Gastrocnemius medialis (tissue), 4 donors: ENCODE measurements at regions not wholly inside any gene's neighbourhood (a gene's known extent, or its start where the extent isn't known, plus 50 kb on each side); places are given as distances from the start of the nearest gene placed in this dataset.

Experiments
- ATAC-seq, 2 donors: fragments of 150-250 bp; one replicate each; pipeline ENCODE4 v1.9.1; 2016
- DNase-seq, 2 donors: peaks; one replicate each; pipeline ENCODE4 v3.0.0-alpha.2; 2019
- H3K27ac ChIP-seq, 4 donors: fragments of 200-600 bp; sonication (generic); 1 replicate in 1 of 4; 2 replicates in 3 of 4; pipeline ENCODE4 v1.5.1; 2016 to 2018; ENCODE audit warnings: mild to moderate bottlenecking in 2 of 4, moderate library complexity in 1 of 4
- H3K27me3 ChIP-seq, 3 donors: fragments of 200-600 bp; sonication (generic) in 2 of 3; 1 replicate in 1 of 3; 2 replicates in 2 of 3; pipeline versions ENCODE4 v1.5.1 to v1.6.0; 2016 to 2019; ENCODE audit warnings: mild to moderate bottlenecking in 1 of 3, moderate library complexity in 1 of 3
- H3K36me3 ChIP-seq, 2 donors: fragments of 200-600 bp; sonication (generic) in 1 of 2; one replicate each; pipeline ENCODE4 v1.5.1; 2017 to 2018
- H3K4me1 ChIP-seq, 2 donors: fragments of 200-600 bp; sonication (generic) in 1 of 2; one replicate each; pipeline ENCODE4 v1.5.1; 2016 to 2017; ENCODE audit warnings: mild to moderate bottlenecking in 2 of 2
- H3K4me3 ChIP-seq, 4 donors: fragments of 200-600 bp; sonication (generic) in 3 of 4; 1 replicate in 1 of 4; 2 replicates in 3 of 4; pipeline ENCODE4 v1.5.1; 2016 to 2019; ENCODE audit warnings: mild to moderate bottlenecking in 2 of 4
- H3K9me3 ChIP-seq, 3 donors: fragments of 200-600 bp; sonication (generic) in 2 of 3; 1 replicate in 1 of 3; 2 replicates in 2 of 3; pipeline ENCODE4 v1.5.1; 2016 to 2019
- POLR2A ChIP-seq, 2 donors: fragments of 450-650 bp; IDR thresholded peaks; one replicate each; pipeline ENCODE4 v1.6.1; 2017; ENCODE audit warnings: antibody characterized with exemption in 2 of 2, mild to moderate bottlenecking in 2 of 2, moderate library complexity in 2 of 2
- in situ Hi-C, 4 donors: fragments of 200-750 bp; cut with MboI; loops; one replicate each; pipeline versions ENCODE4 v1.15.0 to v1.8.0; 2017; ENCODE audit warnings: low sequenced_read_pairs in 4 of 4
- intact Hi-C: fragments of 100-400 bp; cut with DNase I; formaldehyde crosslinking; loops from one replicate; pipeline ENCODE4 v1.15.1; 2023; ENCODE audit warnings: low total_unique reads
- TF ChIP-seq, protein P1 (sequence below), 5 experiments: fragments of 450-650 bp in 3 of 5; fragments of 200-600 bp in 2 of 5; sonication (generic) in 2 of 5; IDR thresholded peaks in 4 of 5; conservative IDR thresholded peaks in 1 of 5; 1 replicate in 4 of 5; 2 replicates in 1 of 5; pipeline ENCODE4 v1.5.1; 2016 to 2019; ENCODE audit warnings: antibody characterized with exemption in 5 of 5, mild to moderate bottlenecking in 3 of 5, moderate library complexity in 3 of 5

DNA sequence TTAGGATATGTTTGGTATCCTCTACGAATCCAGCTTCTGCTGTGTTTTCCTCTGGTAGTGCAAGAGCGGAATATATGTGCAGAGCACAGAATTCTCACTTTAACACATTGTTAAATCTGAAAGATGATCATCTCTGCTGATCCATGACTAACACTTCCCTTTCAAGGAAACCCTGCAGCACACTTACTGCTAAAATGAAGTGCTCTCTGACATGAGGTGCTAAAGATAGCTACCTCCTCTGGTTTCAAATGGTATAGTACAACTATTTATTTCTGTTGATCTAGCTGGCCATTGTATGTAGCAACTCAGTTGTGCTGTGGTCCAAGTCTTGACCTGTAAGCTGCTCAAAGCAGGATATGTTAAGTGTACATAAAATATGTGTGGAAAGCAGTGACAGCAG is 162.4 kb upstream of the FMR1 start:
- Histone ChIP-seq H3K27ac (no peak overlapping the region), H3K4me3 (no peak overlapping the region), H3K36me3 (no peaks in the 10 kb centered on the region), H3K27me3 (no peaks in the 10 kb centered on the region), H3K9me3 (no peaks in the 10 kb centered on the region), H3K4me1 (no peaks in the 10 kb centered on the region)
- intact Hi-C loops (no loop called here), in situ Hi-C loops (no loop called here)
- ATAC-seq (no peak), DNase-seq (no peak)
- TF ChIP-seq, protein P1, sequence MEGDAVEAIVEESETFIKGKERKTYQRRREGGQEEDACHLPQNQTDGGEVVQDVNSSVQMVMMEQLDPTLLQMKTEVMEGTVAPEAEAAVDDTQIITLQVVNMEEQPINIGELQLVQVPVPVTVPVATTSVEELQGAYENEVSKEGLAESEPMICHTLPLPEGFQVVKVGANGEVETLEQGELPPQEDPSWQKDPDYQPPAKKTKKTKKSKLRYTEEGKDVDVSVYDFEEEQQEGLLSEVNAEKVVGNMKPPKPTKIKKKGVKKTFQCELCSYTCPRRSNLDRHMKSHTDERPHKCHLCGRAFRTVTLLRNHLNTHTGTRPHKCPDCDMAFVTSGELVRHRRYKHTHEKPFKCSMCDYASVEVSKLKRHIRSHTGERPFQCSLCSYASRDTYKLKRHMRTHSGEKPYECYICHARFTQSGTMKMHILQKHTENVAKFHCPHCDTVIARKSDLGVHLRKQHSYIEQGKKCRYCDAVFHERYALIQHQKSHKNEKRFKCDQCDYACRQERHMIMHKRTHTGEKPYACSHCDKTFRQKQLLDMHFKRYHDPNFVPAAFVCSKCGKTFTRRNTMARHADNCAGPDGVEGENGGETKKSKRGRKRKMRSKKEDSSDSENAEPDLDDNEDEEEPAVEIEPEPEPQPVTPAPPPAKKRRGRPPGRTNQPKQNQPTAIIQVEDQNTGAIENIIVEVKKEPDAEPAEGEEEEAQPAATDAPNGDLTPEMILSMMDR (IDR thresholded peaks at IDR 0.05 in 4 of 5, conservative IDR thresholded peaks at IDR 0.05 in 1 of 5) = no peak
- no peak for TF ChIP-seq POLR2A (IDR thresholded peaks at IDR 0.05)

GRCh38 chrX:147757750-147758149 is 154.0 kb upstream of the FMR1 start:
- Histone ChIP-seq H3K4me3 (no peak overlapping the region), H3K4me1 (no peaks in the 10 kb centered on the region), H3K27ac (no peak overlapping the region), H3K9me3 (no peaks in the 10 kb centered on the region), H3K36me3 (no peaks in the 10 kb centered on the region), H3K27me3 (no peaks in the 10 kb centered on the region)
- ATAC-seq (no peak), DNase-seq (no peak)
- TF ChIP-seq POLR2A (IDR thresholded peaks at IDR 0.05) = no peak
- TF ChIP-seq, protein P1 (IDR thresholded peaks at IDR 0.05 in 4 of 5, conservative IDR thresholded peaks at IDR 0.05 in 1 of 5) = no peak
- in situ Hi-C loops (no loop called here), intact Hi-C loops (no loop called here)

DNA sequence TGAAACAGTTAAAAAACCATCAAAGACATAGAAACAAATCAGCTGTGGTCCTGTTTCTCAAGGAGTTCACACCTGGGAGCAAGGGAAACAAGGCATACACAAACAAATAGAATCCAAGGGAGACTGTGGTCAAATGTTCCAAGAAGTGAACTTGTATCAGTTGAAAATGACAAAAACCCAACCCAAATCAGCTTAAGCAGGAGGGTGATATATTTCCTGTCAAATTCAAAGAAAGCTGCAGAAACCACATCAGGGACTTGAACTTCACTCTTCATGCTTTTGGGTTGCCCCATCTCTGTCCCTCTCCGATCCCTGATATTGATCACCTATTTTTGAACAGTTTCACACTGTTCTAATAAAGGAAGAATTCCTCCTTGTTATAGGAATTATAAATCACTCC is 148.6 kb upstream of the FMR1 start:
- H3K4me1 ChIP-seq = no peaks in the 10 kb centered on the region
- no peaks in the 10 kb centered on the region for H3K27me3 ChIP-seq
- TF ChIP-seq, protein P1 (IDR thresholded peaks at IDR 0.05 in 4 of 5, conservative IDR thresholded peaks at IDR 0.05 in 1 of 5) = no peak
- TF ChIP-seq POLR2A (IDR thresholded peaks at IDR 0.05) = no peak
- ATAC-seq (no peak), DNase-seq (no peak)
- in situ Hi-C loops (no loop called here), intact Hi-C loops (no loop called here)
- H3K27ac ChIP-seq = no peak overlapping the region
- no peaks in the 10 kb centered on the region for H3K9me3 ChIP-seq
- no peak overlapping the region for H3K4me3 ChIP-seq
- H3K36me3 ChIP-seq = no peaks in the 10 kb centered on the region

DNA sequence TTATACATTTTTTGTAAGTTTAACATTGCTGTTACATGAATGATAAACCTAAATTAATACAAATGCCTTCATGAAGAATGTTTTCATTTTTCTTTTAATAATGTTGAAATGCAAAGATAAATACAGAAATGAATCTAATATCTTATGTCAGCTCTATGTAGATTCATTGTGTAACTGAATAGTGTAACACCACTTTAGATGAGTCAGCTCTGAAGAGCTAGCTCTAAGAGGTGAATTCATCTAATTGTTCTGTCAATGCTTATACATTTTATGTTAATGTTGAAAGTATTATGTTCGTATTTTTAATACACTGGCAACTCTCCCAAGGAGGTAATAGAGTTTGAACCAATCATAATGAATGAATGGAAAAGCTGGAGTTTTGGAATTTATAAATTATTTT is 146.9 kb upstream of the FMR1 start:
- no peaks in the 10 kb centered on the region for H3K36me3 ChIP-seq
- in situ Hi-C loops (no loop called here), intact Hi-C loops (no loop called here)
- no peak overlapping the region for H3K4me3 ChIP-seq
- no peaks in the 10 kb centered on the region for H3K9me3 ChIP-seq
- no peak for TF ChIP-seq POLR2A (IDR thresholded peaks at IDR 0.05)
- TF ChIP-seq, protein P1 (IDR thresholded peaks at IDR 0.05 in 4 of 5, conservative IDR thresholded peaks at IDR 0.05 in 1 of 5) = no peak
- no peak for ATAC-seq
- no peaks in the 10 kb centered on the region for H3K4me1 ChIP-seq
- no peaks in the 10 kb centered on the region for H3K27me3 ChIP-seq
- no peak overlapping the region for H3K27ac ChIP-seq
- DNase-seq = no peak

GRCh38 chrX:147770858-147771257 is 140.9 kb upstream of the FMR1 start:
- ATAC-seq = no peak
- DNase-seq = no peak
- Histone ChIP-seq H3K4me1 (no peaks in the 10 kb centered on the region), H3K27ac (no peak overlapping the region), H3K9me3 (no peaks in the 10 kb centered on the region), H3K36me3 (no peaks in the 10 kb centered on the region), H3K4me3 (no peak overlapping the region), H3K27me3 (no peaks in the 10 kb centered on the region)
- in situ Hi-C loops (no loop called here), intact Hi-C loops (no loop called here)
- no peak for TF ChIP-seq POLR2A (IDR thresholded peaks at IDR 0.05)
- TF ChIP-seq, protein P1 (IDR thresholded peaks at IDR 0.05 in 4 of 5, conservative IDR thresholded peaks at IDR 0.05 in 1 of 5) = no peak
